Endothelial cell of umbilical vein (primary cell): ENCODE measurements at regions not wholly inside any gene's neighbourhood (a gene's known extent, or its start where the extent isn't known, plus 50 kb on each side); places are given as distances from the start of the nearest gene placed in this dataset.
"Not testable (repeated sequence)": the region's sequence is repeated elsewhere in the genome, so short reads cannot be mapped to it uniquely, and the experiment has no call there.

Experiments used
- CTCF ChIP-seq, 2 donors: IDR thresholded peaks; 1 replicate in 1 of 2; 2 replicates in 1 of 2; pipeline ENCODE4 v1.5.1; 2011; ENCODE audit warnings: low read length in 2 of 2, mild to moderate bottlenecking in 2 of 2, moderate library complexity in 2 of 2, control low read depth in 1 of 2, inconsistent platforms in 1 of 2, low read depth in 1 of 2; ENCODE audit not compliant: insufficient read depth in 1 of 2; ENCODE audit errors: extremely low read depth in 1 of 2
- EZH2 ChIP-seq: IDR thresholded peaks from 2 replicates; pipeline ENCODE4 v1.6.1; 2012; ENCODE audit warnings: borderline replicate concordance, low read depth, mild to moderate bottlenecking, moderate library complexity, low read length, inconsistent platforms; ENCODE audit not compliant: severe bottlenecking
- POLR2A ChIP-seq: IDR thresholded peaks from 2 replicates; pipeline ENCODE4 v1.6.1; 2012; ENCODE audit warnings: low read depth, mild to moderate bottlenecking, control low read depth, low read length
- POLR2AphosphoS5 ChIP-seq: IDR thresholded peaks from 2 replicates; pipeline ENCODE4 v1.6.1; 2012; ENCODE audit warnings: low read depth, mild to moderate bottlenecking, control low read depth, low read length, moderate library complexity; ENCODE audit not compliant: insufficient read depth
- TF ChIP-seq, protein P1 (sequence below): IDR thresholded peaks from 2 replicates; pipeline ENCODE4 v1.6.1; 2011; ENCODE audit not compliant: insufficient read depth, insufficient read length

DNA sequence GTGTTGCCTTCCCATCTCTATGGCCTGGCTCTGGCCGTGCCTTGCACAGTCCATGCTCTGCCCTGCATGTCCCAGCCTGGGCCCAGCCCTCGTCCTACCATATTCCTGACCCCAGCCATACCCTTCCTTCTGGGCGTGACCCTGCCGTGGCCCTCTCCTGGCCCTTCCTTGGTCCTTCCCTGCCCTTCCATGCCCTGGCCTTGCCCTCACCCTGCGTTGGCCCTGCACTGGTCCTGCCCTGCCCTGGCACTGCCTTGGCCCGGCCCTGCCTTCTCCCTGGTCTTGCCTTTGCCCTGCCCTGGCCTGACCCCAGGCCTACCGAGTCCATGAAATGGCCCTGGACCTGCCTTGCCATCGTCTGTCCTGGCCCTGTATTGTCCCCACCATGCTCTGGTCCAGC lies 1561.8 kb downstream of the RPIA start:
- not testable (repeated sequence) for TF ChIP-seq CTCF (IDR thresholded peaks at IDR 0.05; ENCODE audit: extremely low read depth in 1 of 2, insufficient read depth in 1 of 2, low read depth in 1 of 2, low read length in 2 of 2); POLR2A; POLR2AphosphoS5; EZH2
- TF ChIP-seq, protein P1, sequence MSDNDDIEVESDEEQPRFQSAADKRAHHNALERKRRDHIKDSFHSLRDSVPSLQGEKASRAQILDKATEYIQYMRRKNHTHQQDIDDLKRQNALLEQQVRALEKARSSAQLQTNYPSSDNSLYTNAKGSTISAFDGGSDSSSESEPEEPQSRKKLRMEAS = not testable (repeated sequence)
